KBM-7 (cell line): ENCODE measurements at regions not wholly inside any gene's neighbourhood (a gene's known extent, or its start where the extent isn't known, plus 50 kb on each side); places are given as distances from the start of the nearest gene placed in this dataset.

Source experiments
- DNase-seq: peaks from one replicate; pipeline ENCODE4 v3.0.0-alpha.2; 2015
- in situ Hi-C: fragments of 300-500 bp; cut with MboI; formaldehyde crosslinking; loops from 2 replicates; pipeline ENCODE4 v1.14.3; 2020; ENCODE audit warnings: low sequenced_read_pairs, low pct_unique_long_range_greater_than_20kb, mixed read lengths

DNA sequence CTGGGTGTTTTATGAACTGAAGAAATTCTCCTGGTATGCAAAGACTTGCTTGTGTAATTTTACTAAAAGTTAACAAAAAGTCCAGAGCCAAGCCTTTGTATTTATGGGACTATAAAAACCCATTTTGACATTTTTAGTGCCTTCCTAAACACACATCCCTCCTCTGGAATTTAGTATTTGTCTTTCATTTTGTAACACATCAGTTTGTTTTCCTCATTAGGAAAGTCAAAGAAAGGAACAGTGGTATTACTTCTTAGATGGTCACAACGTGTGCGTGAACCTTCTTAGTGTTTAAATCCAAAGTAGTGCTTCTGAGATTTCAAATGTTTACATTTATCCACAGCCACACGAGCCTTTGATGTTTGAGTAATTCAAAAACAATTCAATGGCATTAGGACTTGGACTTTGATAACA lies 103.2 kb upstream of the TMEM106B start:
- no peak for DNase-seq
- in situ Hi-C loops = no loop called here

- no peak for DNase-seq
- in situ Hi-C loops = no loop called here
Observed at GRCh38 chr7:12110425-12110824, 100.7 kb upstream of the TMEM106B start.

DNA sequence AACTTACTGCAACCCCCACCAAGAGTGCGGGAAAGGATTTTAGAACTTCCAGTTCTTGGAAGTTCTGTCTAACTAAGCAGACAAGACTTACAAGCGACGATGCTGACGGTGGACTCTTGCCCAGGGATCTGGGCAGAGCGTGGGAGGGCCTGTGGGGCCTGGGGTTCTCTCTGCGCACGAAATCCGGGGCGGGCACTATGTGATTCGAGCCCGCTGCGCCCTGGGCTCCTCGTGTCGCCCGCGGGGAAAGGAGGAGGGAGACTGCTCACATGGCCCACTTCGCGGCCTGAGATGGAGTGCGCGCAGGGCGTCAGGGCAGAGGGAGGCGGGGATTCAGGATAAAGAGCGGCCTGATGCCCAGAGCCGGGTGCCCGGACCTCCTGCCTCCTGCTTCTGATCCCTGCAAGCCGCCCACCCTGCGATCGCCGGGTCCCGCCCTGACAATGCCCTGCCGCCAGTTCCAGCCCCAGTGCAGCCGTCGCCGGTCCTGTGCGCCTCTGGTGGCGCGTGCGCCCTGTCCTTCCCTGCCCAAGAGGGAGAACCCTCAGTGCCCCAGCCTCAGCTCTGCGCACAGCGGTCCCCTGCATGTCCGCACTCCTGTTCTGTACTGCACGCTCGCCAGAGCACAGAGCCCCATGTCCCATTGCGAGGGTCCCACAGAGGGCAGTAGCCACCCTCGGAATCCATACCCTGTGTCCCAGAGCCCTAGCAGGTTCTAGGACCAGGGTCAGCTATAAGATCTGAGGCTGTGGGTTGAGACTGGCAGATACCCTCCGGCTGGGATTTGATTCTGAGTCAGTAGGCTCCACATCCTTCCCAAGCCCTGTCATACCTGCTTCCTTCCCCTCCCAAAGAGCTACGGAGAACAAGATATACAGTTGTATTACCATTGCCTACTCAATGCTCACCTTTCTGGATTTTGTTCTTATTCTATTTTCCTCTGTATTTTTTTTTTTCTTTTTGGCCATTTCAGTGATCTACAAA lies 99.4 kb upstream of the TMEM106B start:
- DNase-seq = no peak
- in situ Hi-C loops = no loop called here

DNA sequence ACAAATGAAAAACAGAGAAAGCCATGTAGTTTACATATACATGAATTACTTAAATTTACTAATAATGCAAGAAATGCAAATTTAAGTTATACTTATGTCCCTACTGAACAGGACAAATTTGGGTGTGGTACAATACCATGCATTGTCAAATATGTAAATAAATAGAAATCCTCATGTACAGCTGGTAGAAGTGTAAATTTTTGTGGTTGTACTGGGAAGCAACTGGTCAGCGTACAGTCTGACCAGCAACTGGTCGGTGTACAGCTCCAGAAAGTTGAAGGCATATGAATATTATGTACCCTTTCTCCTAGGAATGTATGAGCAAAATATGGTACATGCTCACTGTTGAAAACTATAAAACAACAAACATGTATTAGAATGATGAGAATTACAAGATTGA lies 93.9 kb upstream of the TMEM106B start:
- in situ Hi-C loops = no loop called here
- no peak for DNase-seq

DNA sequence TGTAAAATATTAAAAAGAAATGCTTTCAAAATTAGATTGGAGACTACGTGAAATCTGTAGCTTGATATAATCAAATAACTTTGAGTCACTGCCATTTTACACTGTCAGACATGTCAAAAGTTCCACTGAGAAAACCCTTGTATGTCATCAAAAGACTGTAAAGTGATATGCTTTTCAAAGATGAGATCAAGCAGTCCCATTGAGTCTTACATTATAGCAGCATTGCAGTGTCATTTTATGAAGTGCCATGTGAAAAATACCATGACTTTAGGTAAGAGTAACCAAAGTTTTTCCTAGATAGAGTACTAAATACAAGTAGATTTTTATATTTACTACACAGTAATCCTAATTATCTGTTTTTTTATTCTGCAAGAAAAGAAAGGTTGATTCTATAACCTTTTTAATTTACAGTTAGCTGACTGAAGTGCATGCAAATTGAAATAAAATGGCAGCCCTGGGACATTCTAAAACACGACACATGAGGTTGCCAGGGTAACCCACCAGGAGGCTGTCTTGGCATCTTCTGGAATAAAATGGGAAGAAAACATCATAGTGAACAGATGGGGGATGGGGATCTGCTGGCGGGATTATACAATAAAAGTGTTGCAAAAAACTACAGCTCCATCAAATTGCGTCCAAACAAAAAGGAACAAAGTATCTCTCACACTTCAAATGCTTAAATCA lies 91.3 kb upstream of the TMEM106B start:
- DNase-seq = no peak
- in situ Hi-C loops = no loop called here

DNA sequence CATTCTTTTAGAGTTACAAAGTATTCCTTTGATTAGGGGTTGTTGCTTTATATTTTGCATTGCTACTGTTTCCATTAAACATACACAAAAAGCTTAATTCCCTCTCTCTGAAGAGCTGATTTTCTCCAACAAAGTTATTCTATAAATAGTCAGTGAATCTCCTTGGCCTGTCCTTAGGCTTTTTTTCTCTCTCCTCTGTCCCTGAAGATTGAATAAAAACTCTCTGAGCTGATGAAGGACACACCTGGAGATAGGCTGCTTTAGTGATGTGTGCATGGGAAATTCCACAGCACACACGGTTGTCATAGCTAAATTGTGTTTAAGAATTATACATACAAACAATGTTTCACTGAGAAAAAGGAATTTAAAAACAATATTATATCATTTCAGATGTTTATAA lies 90.5 kb upstream of the TMEM106B start:
- no peak for DNase-seq
- in situ Hi-C loops = no loop called here

GRCh38 chr7:12123172-12123571 lies 87.9 kb upstream of the TMEM106B start:
- DNase-seq = no peak
- in situ Hi-C loops = no loop called here

- no peak for DNase-seq
- in situ Hi-C loops = no loop called here
Observed at GRCh38 chr7:12124028-12124427, 87.1 kb upstream of the TMEM106B start.

- in situ Hi-C loops = no loop called here
Observed at GRCh38 chr7:12127455-12127854, 83.6 kb upstream of the TMEM106B start.

DNA sequence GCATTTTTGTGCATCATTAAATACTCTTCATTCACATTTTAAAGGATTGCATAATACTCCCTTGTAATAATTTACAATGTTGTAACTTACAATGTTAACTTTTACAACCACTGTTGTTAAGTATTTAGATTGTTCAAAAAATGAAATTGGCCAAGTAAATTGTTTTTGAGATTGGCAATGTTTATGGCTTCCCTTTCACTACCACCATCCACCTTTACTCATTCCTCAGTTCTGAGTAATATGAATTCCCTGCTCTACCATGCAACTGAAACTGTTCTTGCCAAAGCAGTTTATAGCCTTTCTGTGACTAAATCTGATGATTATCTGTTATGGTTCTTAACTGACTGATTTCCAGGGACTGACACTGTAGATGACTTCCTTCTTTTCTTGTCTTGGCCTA lies 80.5 kb upstream of the TMEM106B start:
- in situ Hi-C loops = no loop called here
- DNase-seq = peak; percentile 48

More at GRCh38 chr7:12127455-12127854, 83.6 kb upstream of the TMEM106B start:
- no peak for DNase-seq

- in situ Hi-C loops = no loop called here
- no peak for DNase-seq
Observed at GRCh38 chr7:12131122-12131521, 80.0 kb upstream of the TMEM106B start.

- no peak for DNase-seq
- in situ Hi-C loops = no loop called here
Observed at GRCh38 chr7:12133865-12134264, 77.2 kb upstream of the TMEM106B start.

DNA sequence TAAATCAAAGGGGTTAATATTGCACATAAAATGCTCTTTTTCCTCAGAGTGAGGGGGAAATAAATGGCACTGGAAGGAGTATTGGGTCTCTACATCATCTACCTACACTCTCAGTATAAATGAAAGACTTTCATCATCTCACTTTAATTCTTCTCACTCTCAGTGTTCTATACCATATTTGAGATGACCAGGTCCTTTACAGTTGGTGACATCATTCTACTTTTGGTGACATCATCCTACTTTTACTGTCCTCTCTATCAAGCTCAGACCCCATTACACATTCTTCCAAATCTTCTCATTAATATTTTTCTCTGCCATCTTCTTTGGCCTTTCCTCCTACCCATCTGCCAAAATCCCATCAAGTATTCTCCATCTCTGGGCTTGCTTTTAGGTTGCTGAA lies 74.6 kb upstream of the TMEM106B start:
- no peak for DNase-seq
- in situ Hi-C loops = no loop called here

- no peak for DNase-seq
- in situ Hi-C loops = no loop called here
Observed at GRCh38 chr7:12137283-12137682, 73.8 kb upstream of the TMEM106B start.

DNA sequence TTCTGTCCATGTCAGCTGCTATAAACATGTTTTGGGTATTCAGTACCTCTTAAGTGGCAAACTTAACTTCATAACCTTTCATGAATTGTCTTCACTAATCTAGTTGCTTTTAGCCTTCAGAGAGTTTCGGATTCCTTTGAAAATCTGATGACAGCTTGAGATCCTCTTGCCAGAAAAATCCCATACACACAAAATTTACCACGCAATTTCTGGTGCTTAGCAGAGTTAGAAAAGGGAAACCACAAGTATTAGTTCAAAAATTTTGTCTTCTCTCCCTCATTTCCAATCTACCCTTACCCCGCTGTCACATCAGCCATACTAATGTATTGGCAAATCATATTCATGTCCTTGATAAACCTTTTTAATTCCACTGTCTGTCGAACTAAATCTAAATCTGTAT lies 72.7 kb upstream of the TMEM106B start:
- in situ Hi-C loops = no loop called here
- no peak for DNase-seq

- in situ Hi-C loops = no loop called here
- no peak for DNase-seq
Observed at GRCh38 chr7:12139416-12139815, 71.7 kb upstream of the TMEM106B start.

DNA sequence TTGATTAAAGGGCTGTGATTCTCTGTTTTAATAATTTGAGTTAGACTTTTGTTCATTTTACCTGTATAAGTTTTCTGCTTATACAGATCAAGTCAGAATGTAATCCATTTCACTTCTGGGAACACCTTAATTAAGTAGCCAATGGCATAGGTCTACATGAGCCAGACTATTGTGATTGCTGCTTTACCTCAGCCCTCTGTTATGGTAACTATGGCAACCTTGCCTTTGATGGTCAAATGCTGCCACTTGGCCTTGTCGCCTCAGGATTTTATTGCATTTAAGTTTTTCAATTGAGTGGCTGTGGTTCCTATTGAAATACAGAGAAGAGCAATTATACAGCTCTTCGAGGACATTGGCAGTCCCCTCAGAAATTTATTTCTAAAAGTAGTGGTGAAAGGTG lies 64.3 kb upstream of the TMEM106B start:
- in situ Hi-C loops = no loop called here
- no peak for DNase-seq

DNA sequence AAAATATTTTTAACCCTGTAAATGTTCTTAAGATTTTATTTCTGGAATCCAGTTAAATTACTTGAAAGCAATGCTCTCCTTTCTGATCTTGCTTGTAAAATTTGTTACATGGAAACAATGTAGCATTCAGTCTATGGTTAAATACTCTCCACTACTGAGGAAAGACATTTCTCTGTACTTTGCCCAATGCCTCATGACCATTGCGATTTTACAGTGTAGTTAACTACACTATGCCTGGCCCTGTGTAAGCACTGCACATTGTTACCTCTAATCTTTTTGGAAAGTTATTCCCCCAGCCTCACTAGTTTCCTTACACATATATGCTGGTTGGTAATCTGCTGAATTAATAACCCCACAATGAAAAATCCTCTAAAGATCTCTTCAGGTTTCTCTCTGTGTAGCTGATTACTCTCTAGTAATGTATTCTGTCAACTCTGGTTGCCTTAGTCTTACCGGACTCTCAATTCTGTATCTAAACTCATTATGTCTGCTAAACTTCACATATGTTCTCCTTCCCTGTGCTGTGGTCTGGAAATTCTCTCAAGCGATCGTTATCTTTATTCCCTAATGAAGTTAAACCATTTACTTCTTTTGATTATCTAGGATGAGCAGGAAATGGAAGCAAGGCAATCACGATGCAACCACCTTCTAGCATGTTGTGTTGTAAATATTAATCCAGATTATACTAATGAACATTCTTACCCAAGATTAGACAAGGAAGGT lies 58.7 kb upstream of the TMEM106B start:
- in situ Hi-C loops = no loop called here
- no peak for DNase-seq

GRCh38 chr7:12154119-12154518 lies 57.0 kb upstream of the TMEM106B start:
- no peak for DNase-seq
- in situ Hi-C loops = no loop called here

GRCh38 chr7:12157517-12157916 lies 53.6 kb upstream of the TMEM106B start:
- in situ Hi-C loops = no loop called here
- no peak for DNase-seq
